ENCODE measurements at regions not wholly inside any gene's neighbourhood (a gene's known extent, or its start where the extent isn't known, plus 50 kb on each side); places are given as distances from the start of the nearest gene placed in this dataset.

- TF ChIP-seq TAF1 (IDR thresholded peaks at IDR 0.05; ENCODE audit: low read depth) (no peak), USF1 (IDR thresholded peaks at IDR 0.05) (no peak), YY1 (IDR thresholded peaks at IDR 0.05; ENCODE audit: low read depth) (no peak), RAD21 (IDR thresholded peaks at IDR 0.05; ENCODE audit: low read depth) (no peak), MAX (IDR thresholded peaks at IDR 0.05) (no peak), EP300 (IDR thresholded peaks at IDR 0.05; ENCODE audit: borderline replicate concordance) (no peak), FOXM1 (IDR thresholded peaks at IDR 0.05; ENCODE audit: borderline replicate concordance, low read depth) (no peak)
Measured at GRCh38 chr6:169406804-169407203, 153.2 kb upstream of the THBS2 start.

GRCh38 chr6:169406034-169406433 is 152.4 kb upstream of the THBS2 start:
- TF ChIP-seq REST (IDR thresholded peaks at IDR 0.05; ENCODE audit: low read depth): no peak
- TF ChIP-seq CEBPB (IDR thresholded peaks at IDR 0.05): no peak
- no peak for TF ChIP-seq ZBTB7A (IDR thresholded peaks at IDR 0.05; ENCODE audit: low read depth)
- no peak for TF ChIP-seq TAF1 (IDR thresholded peaks at IDR 0.05; ENCODE audit: low read depth)
- TF ChIP-seq FOXM1 (IDR thresholded peaks at IDR 0.05; ENCODE audit: borderline replicate concordance, low read depth): no peak
- no peak for TF ChIP-seq NFIC (IDR thresholded peaks at IDR 0.05)
- no peak for TF ChIP-seq EP300 (IDR thresholded peaks at IDR 0.05; ENCODE audit: borderline replicate concordance)
- TF ChIP-seq CREB1 (IDR thresholded peaks at IDR 0.05; ENCODE audit: low read depth): no peak
- TF ChIP-seq MAX (IDR thresholded peaks at IDR 0.05): no peak
- no peak for TF ChIP-seq TEAD4 (IDR thresholded peaks at IDR 0.05)
- TF ChIP-seq TCF12 (IDR thresholded peaks at IDR 0.05; ENCODE audit: low read depth): no peak
- no peak for TF ChIP-seq EGR1 (IDR thresholded peaks at IDR 0.05)

- TF ChIP-seq TEAD4 (IDR thresholded peaks at IDR 0.05): no peak
- TF ChIP-seq REST (IDR thresholded peaks at IDR 0.05; ENCODE audit: low read depth): no peak
- TF ChIP-seq EGR1 (IDR thresholded peaks at IDR 0.05): no peak
- TF ChIP-seq TAF1 (IDR thresholded peaks at IDR 0.05; ENCODE audit: low read depth): no peak
- no peak for TF ChIP-seq USF1 (IDR thresholded peaks at IDR 0.05)
Measured at GRCh38 chr6:169404828-169405227, 151.2 kb upstream of the THBS2 start.

- TF ChIP-seq CEBPB (IDR thresholded peaks at IDR 0.05) (no peak), EGR1 (IDR thresholded peaks at IDR 0.05) (no peak), ZBTB7A (IDR thresholded peaks at IDR 0.05; ENCODE audit: low read depth) (no peak), REST (IDR thresholded peaks at IDR 0.05; ENCODE audit: low read depth) (no peak), FOXM1 (IDR thresholded peaks at IDR 0.05; ENCODE audit: borderline replicate concordance, low read depth) (no peak), NFIC (IDR thresholded peaks at IDR 0.05) (no peak), MAX (IDR thresholded peaks at IDR 0.05) (no peak), EP300 (IDR thresholded peaks at IDR 0.05; ENCODE audit: borderline replicate concordance) (no peak), TCF12 (IDR thresholded peaks at IDR 0.05; ENCODE audit: low read depth) (no peak), CREB1 (IDR thresholded peaks at IDR 0.05; ENCODE audit: low read depth) (no peak), YY1 (IDR thresholded peaks at IDR 0.05; ENCODE audit: low read depth) (no peak), RAD21 (IDR thresholded peaks at IDR 0.05; ENCODE audit: low read depth) (no peak), TAF1 (IDR thresholded peaks at IDR 0.05; ENCODE audit: low read depth) (no peak), TEAD4 (IDR thresholded peaks at IDR 0.05) (no peak), USF1 (IDR thresholded peaks at IDR 0.05) (no peak)
Measured at GRCh38 chr6:169398342-169399105, 144.9 kb upstream of the THBS2 start.
